Endothelial cell of umbilical vein (primary cell): ENCODE measurements at regions not wholly inside any gene's neighbourhood (a gene's known extent, or its start where the extent isn't known, plus 50 kb on each side); places are given as distances from the start of the nearest gene placed in this dataset.

Source experiments
- BruUV-seq: library from RNA; stranded (reverse); fragments of 400-500 nt; replicated peaks from 2 replicates; lab custom pipeline; 2021; lab: Mats Ljungman, UMichigan
- CTCF ChIA-PET: fragments of 300-600, 350-600 bp; sonication (Branson Sonifier 250); formaldehyde crosslinking; loops from one replicate; lab custom pipeline; 2021; ENCODE audit warnings: antibody characterized with exemption, inconsistent platforms; lab: Charles Lee
- POLR2A ChIA-PET: fragments of 300-600, 350-600 bp; sonication (Branson Sonifier 250); formaldehyde crosslinking; loops from one replicate; lab custom pipeline; 2021; ENCODE audit warnings: antibody characterized with exemption, inconsistent platforms; lab: Charles Lee
- DNase-seq: peaks from one replicate; pipeline ENCODE4 v3.0.0-alpha.2; 2011; ENCODE audit warnings: low read depth, low spot score
- FAIRE-seq: peaks from 2 replicates; lab custom pipeline; 2011; peaks lifted over from hg19 to GRCh38; lab: Jason Lieb, UNC
- H2AFZ ChIP-seq: 2 replicates; pipeline ENCODE4 v1.6.0; 2012; ENCODE audit warnings: low read depth, low read length, control low read depth, inconsistent platforms
- H3K27ac ChIP-seq: 2 replicates; pipeline ENCODE4 v1.5.1; 2011; ENCODE audit warnings: low read depth, mild to moderate bottlenecking, control low read depth, low read length, moderate library complexity; ENCODE audit not compliant: insufficient read depth
- H3K27me3 ChIP-seq, 2 experiments: 2 replicates each; pipeline versions ENCODE4 v1.6.0 to v1.6.1; 2011; ENCODE audit warnings: low read length in 2 of 2, mixed read lengths in 1 of 2; ENCODE audit not compliant: control insufficient read depth in 2 of 2, insufficient read depth in 2 of 2
- H3K36me3 ChIP-seq, 2 experiments: 2 replicates in 1 of 2; 3 replicates in 1 of 2; pipeline ENCODE4 v1.5.1; 2011; ENCODE audit warnings: low read length in 2 of 2, mild to moderate bottlenecking in 1 of 2, moderate library complexity in 1 of 2; ENCODE audit not compliant: control insufficient read depth in 2 of 2, insufficient read depth in 2 of 2; ENCODE audit errors: extremely low read depth in 1 of 2
- H3K4me1 ChIP-seq: 3 replicates; pipeline ENCODE4 v1.5.1; 2011; ENCODE audit warnings: mild to moderate bottlenecking, low read length; ENCODE audit not compliant: control insufficient read depth, insufficient read depth; ENCODE audit errors: extremely low read depth
- H3K4me2 ChIP-seq: 2 replicates; pipeline ENCODE4 v1.6.1; 2011; ENCODE audit warnings: low read length, control low read depth, mixed read lengths; ENCODE audit not compliant: insufficient read depth
- H3K4me3 ChIP-seq, 3 experiments: fragments of 200-600 bp in 1 of 3; sonication (generic), shearing (Covaris generic) in 1 of 3; replicated peaks in 1 of 3; 2 replicates each; pipeline ENCODE4 v1.5.1; 2011 to 2016; ENCODE audit warnings: control low read depth in 3 of 3, low read length in 3 of 3, mild to moderate bottlenecking in 2 of 3, inconsistent platforms in 1 of 3, low read depth in 1 of 3, moderate library complexity in 1 of 3; ENCODE audit not compliant: insufficient read depth in 1 of 3
- H3K79me2 ChIP-seq: 2 replicates; pipeline ENCODE4 v1.6.0; 2012; ENCODE audit warnings: low read length, inconsistent platforms; ENCODE audit not compliant: control insufficient read depth, insufficient read depth
- H3K9ac ChIP-seq: replicated peaks from 2 replicates; pipeline ENCODE3; 2011; ENCODE audit warnings: low read length, control low read depth; ENCODE audit not compliant: insufficient read depth; ENCODE audit errors: extremely low read depth
- H3K9me1 ChIP-seq: replicated peaks from 3 replicates; pipeline ENCODE4 v1.6.0; 2011; ENCODE audit warnings: mild to moderate bottlenecking, low read length; ENCODE audit not compliant: control insufficient read depth, insufficient read depth; ENCODE audit errors: extremely low read depth
- H3K9me3 ChIP-seq: replicated peaks from 2 replicates; pipeline ENCODE4 v1.5.1; 2012; ENCODE audit warnings: low read length, inconsistent platforms; ENCODE audit not compliant: control insufficient read depth, insufficient read depth
- H4K20me1 ChIP-seq: replicated peaks from 2 replicates; pipeline ENCODE3; 2011; ENCODE audit warnings: mild to moderate bottlenecking, low read length; ENCODE audit not compliant: control insufficient read depth, insufficient read depth; ENCODE audit errors: extremely low read depth
- CTCF ChIP-seq, 2 donors: IDR thresholded peaks; 1 replicate in 1 of 2; 2 replicates in 1 of 2; pipeline ENCODE4 v1.5.1; 2011; ENCODE audit warnings: low read length in 2 of 2, mild to moderate bottlenecking in 2 of 2, moderate library complexity in 2 of 2, control low read depth in 1 of 2, inconsistent platforms in 1 of 2, low read depth in 1 of 2; ENCODE audit not compliant: insufficient read depth in 1 of 2; ENCODE audit errors: extremely low read depth in 1 of 2
- EZH2 ChIP-seq: IDR thresholded peaks from 2 replicates; pipeline ENCODE4 v1.6.1; 2012; ENCODE audit warnings: borderline replicate concordance, low read depth, mild to moderate bottlenecking, moderate library complexity, low read length, inconsistent platforms; ENCODE audit not compliant: severe bottlenecking
- GATA2 ChIP-seq: IDR thresholded peaks from 2 replicates; pipeline ENCODE4 v1.7.0; 2011; ENCODE audit warnings: low read depth, mild to moderate bottlenecking, moderate library complexity, mixed read lengths, low read length; ENCODE audit not compliant: insufficient read length, insufficient read depth
- MYC ChIP-seq: IDR thresholded peaks from one replicate; pipeline ENCODE4 v1.6.1; 2011; ENCODE audit warnings: mild to moderate bottlenecking, low read depth, low read length
- POLR2AphosphoS5 ChIP-seq: IDR thresholded peaks from 2 replicates; pipeline ENCODE4 v1.6.1; 2012; ENCODE audit warnings: low read depth, mild to moderate bottlenecking, control low read depth, low read length, moderate library complexity; ENCODE audit not compliant: insufficient read depth
- dilution Hi-C: fragments of 300-500 bp; cut with MboI; formaldehyde crosslinking; loops from one replicate; pipeline ENCODE4 v1.15.0; 2019; ENCODE audit warnings: low sequenced_read_pairs; ENCODE audit not compliant: extremely low pct_ligation_motif_present
- intact Hi-C: fragments of 100-400 bp; cut with micrococcal nuclease; formaldehyde crosslinking; loops from one replicate; pipeline ENCODE4 v1.10.0; 2022

DNA sequence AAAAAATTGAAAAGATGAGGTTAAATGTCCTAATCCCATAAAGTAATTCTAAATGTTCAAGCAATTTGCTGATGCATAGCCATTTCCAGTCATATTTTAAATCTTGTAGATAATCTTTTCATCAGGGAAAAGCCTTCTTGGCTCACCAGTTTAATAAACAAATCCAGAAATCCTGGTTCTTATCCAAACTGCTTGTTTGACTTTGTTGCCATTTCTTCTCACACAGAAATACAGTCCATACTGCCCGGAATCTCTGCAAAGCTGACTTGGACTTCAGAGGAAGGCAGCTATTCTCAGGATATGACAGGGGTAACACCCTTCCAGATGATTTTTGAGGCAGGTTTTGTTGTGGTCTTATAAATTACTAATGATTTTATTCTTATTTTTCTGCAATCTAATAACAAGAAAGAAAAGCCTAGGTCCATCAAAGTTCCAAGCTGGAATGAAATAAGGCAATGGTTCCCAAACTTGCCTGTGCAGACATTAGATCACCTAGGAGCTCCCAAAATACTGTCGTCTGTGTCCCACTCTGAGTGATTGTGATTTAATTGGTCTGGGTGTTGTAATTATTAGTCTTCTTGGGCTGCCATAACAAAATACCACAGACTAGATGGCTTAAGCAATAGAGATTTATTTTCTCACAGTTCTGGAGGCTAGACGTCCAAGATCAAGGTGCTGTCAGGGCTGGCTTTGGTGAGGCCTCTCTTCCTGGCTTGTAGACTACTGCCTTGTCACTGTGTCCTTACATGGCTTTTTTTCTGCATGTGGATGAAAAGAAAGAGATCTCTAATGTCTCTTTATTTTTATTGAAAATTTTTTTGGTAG lies 55.1 kb upstream of the RCE1 start:
- no peaks in the 10 kb centered on the region for H4K20me1 ChIP-seq
- TF ChIP-seq GATA2 (no peak), POLR2AphosphoS5 (no peak), EZH2 (no peak), MYC (no peak), CTCF (IDR thresholded peaks at IDR 0.05; ENCODE audit: extremely low read depth in 1 of 2, insufficient read depth in 1 of 2, low read depth in 1 of 2, low read length in 2 of 2) (no peak)
- no peaks in the 10 kb centered on the region for H3K36me3 ChIP-seq
- FAIRE-seq (no peak), DNase-seq (no peak)
- H3K9ac ChIP-seq: no peak overlapping the region
- H3K79me2 ChIP-seq: no peaks in the 10 kb centered on the region
- dilution Hi-C loops: no loop called here
- no TSS peak for BruUV-seq
- no peaks in the 10 kb centered on the region for H3K9me3 ChIP-seq
- no peaks in the 10 kb centered on the region for H3K27me3 ChIP-seq
- H3K9me1 ChIP-seq: no peaks in the 10 kb centered on the region
- H3K4me2 ChIP-seq: no peak overlapping the region
- H3K4me1 ChIP-seq: no peaks in the 10 kb centered on the region
- H2AFZ ChIP-seq: no peak overlapping the region
- no peak overlapping the region for H3K27ac ChIP-seq
- no peak overlapping the region for H3K4me3 ChIP-seq
- intact Hi-C loops: no loop called here
- POLR2A ChIA-PET: no interaction called here
- CTCF ChIA-PET: interaction anchor here (1.1 kb wide), 1 partner anchor 14 kb away, joined by 3 read pairs; no protein-coding TSS in a partner anchor
